ENCODE measurements at regions not wholly inside any gene's neighbourhood (a gene's known extent, or its start where the extent isn't known, plus 50 kb on each side); places are given as distances from the start of the nearest gene placed in this dataset.
A peak's percentile ranks its signal among the peaks of the same experiment; 100 is the strongest.
"Not testable (repeated sequence)": the region's sequence is repeated elsewhere in the genome, so short reads cannot be mapped to it uniquely, and the experiment has no call there.

DNA sequence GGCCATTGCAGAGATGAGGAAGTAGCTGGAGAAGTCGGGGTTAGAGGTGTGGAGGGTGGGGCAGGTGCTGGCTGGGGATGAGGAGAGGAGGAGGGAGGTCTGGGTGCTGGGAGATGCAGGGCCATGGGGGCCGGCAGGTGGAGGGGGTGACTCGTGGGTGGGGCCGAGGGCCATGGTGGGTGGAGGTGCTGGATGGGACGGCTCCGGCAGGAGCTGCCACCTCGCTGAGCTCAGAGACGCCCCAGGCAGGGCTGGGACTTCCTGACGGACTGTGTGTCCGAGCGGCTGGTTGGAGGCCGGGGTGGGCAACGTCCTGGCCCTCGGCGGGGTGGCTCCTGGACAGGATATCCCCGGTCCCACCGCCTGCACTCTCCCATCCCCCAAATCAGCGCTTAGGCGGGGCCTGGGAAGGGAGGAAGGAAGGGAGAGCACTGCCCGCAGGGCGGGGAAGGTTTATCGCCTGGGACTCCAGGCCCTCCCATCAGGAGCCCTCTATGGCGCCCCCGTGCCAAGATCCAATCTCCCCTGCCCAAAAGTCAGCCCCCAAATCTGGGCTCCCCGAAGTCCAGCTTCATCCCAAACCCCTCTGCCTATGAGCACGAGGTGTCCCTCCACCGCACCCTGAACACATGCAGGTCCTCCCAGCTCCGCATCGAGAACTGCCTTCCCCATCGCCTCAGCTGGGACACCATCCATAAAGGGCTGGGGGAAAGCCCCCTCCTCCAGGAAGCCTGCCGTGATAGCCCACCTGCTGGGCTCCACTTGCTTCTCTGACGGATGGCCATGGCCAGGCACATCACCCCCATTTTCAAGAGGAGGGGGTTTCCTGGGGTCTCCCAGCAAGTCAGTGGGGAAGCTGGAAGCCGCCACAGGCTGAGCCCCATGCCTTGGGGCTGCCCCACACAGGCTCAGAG, 58.3 kb upstream of the NOTCH1 start:
- TF ChIP-seq, protein P1, sequence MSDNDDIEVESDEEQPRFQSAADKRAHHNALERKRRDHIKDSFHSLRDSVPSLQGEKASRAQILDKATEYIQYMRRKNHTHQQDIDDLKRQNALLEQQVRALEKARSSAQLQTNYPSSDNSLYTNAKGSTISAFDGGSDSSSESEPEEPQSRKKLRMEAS (IDR thresholded peaks at IDR 0.05; ENCODE audit: low read depth, low read length) = no peak
- TF ChIP-seq CTCF (IDR thresholded peaks at IDR 0.05; ENCODE audit: low read depth, low read length) (no peak), MYC (IDR thresholded peaks at IDR 0.05; ENCODE audit: low read depth, low read length) (no peak), POLR2A (IDR thresholded peaks at IDR 0.05; ENCODE audit: extremely low read depth, insufficient read length) (no peak)
- no peak overlapping the region for H3K4me3 ChIP-seq (ENCODE audit: low read depth, low read length)
- DNase-seq (ENCODE audit: low read depth) = no peak

DNA sequence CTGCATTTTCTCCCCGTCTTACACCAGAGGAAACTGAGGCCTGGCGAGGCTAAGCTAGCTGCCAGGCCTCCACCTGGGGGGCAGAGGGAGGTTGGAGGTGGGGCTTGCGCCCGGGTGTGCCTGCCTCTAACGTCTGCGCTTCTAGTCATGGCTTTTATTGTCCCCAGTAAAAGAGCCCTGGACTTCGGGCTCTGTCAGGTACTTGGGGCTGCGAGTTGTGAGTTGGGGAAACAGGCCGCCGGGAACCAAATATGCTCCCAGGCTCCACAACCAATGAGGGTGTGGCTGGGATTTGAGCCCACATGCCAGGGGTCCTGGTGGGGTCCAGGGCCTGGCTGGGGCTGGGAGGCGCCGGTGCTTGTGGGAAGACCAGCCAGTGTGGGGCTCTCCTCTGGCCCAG, 57.4 kb upstream of the NOTCH1 start:
- H3K4me3 ChIP-seq (ENCODE audit: low read depth, low read length) = no peak overlapping the region
- DNase-seq (ENCODE audit: low read depth) = no peak
- TF ChIP-seq CTCF (IDR thresholded peaks at IDR 0.05; ENCODE audit: low read depth, low read length) (no peak), MYC (IDR thresholded peaks at IDR 0.05; ENCODE audit: low read depth, low read length) (no peak), POLR2A (IDR thresholded peaks at IDR 0.05; ENCODE audit: extremely low read depth, insufficient read length) (no peak)
- TF ChIP-seq, protein P1 (IDR thresholded peaks at IDR 0.05; ENCODE audit: low read depth, low read length) = no peak

DNA sequence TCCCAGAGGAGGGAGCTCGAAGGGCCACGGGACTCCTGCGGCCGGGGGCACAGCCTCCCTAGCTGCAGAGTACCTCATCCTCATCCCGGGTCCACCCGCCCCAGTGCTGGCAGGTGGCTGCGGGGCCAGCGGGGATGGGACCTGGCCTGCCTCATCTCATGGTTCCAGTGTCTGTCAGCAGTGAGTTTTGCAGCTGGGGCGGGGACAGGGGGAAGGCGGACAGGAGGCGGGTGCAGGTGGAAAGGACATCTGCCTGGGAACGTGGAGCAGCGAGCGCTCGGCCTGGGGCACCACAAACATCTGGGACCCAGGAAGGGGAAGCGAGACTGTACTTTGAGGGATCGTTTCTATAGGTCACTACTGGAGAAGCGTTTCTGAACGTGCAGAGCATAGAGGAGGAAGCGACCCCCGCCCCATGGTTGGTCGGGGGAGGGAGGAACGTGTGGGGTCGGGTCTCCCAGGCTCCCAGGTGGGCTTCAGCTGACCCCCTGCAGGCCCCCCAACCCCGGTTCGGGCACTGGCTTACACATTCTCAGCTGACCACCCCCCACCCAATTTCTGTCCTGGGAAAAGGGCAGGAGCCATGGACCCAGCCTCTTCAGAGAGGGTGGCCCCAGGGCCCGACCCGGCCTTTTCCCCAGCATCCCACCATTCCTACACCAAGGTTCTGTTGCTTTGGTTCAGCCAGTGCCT, 56.5 kb upstream of the NOTCH1 start:
- TF ChIP-seq CTCF (IDR thresholded peaks at IDR 0.05; ENCODE audit: low read depth, low read length) = no peak
- TF ChIP-seq, protein P1 (IDR thresholded peaks at IDR 0.05; ENCODE audit: low read depth, low read length) = no peak
- no peak for TF ChIP-seq MYC (IDR thresholded peaks at IDR 0.05; ENCODE audit: low read depth, low read length)
- TF ChIP-seq POLR2A (IDR thresholded peaks at IDR 0.05; ENCODE audit: extremely low read depth, insufficient read length) = no peak
- DNase-seq (ENCODE audit: low read depth) = peak; percentile 27
- no peak overlapping the region for H3K4me3 ChIP-seq (ENCODE audit: low read depth, low read length)

DNA sequence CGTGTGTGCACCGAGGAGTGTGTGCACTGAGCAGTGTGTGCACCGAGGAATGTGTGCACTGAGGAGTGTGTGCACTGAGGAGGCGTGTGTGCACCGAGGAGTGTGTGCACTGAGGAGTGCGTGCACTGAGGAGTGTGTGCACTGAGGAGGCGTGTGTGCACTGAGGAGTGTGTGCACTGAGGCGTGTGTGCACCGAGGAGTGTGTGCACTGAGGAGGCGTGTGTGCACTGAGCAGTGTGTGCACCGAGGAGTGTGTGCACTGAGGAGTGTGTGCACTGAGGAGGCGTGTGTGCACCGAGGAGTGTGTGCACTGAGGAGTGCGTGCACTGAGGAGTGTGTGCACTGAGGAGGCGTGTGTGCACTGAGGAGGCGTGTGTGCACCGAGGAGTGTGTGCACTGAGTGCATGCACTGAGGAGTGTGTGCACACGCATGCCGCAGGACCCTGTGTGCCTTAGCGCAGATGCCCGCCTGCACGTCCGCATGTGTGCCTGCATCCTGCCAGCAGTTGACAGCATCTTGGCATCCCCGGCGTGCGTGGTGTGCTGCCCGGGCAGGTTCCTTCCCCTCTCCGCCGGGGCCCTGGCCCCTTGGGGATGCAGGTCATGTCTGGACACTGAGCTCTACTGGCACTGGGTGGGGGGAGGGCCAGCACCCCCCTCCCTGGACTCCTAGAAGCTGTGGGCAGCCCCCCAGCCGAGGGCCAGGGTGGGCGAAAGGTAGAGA, 55.6 kb upstream of the NOTCH1 start:
- DNase-seq (ENCODE audit: low read depth); H3K4me3 ChIP-seq (ENCODE audit: low read depth, low read length): not testable (repeated sequence)

DNA sequence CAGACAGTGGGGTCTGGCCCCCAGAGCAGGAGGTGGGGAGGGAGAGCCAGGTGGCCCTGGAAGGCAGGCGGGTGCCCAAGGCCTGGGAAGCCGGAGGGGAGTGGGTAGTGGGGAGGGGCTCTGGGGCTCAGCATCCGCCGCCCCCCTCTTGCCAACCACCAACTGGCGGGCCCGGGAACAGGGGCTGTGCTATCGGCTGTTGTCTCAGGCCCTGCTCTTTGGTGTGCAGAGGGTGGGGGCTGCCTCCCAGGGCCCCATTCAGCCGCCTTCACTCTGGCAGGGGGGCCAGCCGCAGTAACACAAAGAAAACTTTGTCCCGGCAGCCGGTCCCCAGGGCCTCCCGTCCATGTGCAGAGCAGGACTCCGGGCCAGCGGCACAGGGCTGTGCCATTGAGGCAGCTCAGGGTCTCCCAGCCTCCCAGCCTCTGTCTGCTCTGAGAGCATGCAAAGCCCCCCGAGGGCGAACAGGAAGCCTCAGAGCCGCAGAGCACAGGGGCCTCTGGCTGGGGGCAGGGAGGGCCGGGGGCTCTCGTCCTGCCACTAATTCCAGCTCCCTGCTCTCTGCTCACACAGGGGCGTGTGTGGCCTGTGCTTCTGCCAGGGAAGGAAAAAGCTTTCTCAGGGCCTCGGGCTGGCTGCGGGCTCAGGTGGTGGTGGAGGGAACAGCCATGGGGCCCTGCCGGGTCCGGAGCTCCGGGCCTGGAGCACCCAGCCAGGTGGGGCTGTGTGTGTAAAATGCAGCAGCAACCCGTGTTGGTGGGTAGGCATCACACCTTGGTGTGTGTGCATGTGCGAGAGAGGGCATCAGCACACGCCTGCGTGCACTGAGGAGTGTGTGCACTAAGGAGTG, 54.2 kb upstream of the NOTCH1 start:
- TF ChIP-seq, protein P1 (IDR thresholded peaks at IDR 0.05; ENCODE audit: low read depth, low read length) = no peak
- TF ChIP-seq MYC (IDR thresholded peaks at IDR 0.05; ENCODE audit: low read depth, low read length) (no peak), CTCF (IDR thresholded peaks at IDR 0.05; ENCODE audit: low read depth, low read length) (no peak), POLR2A (IDR thresholded peaks at IDR 0.05; ENCODE audit: extremely low read depth, insufficient read length) (no peak)
- DNase-seq (ENCODE audit: low read depth) = no peak
- H3K4me3 ChIP-seq (ENCODE audit: low read depth, low read length) = no peak overlapping the region
